Fibroblast of lung (primary cell): ENCODE measurements at regions not wholly inside any gene's neighbourhood (a gene's known extent, or its start where the extent isn't known, plus 50 kb on each side); places are given as distances from the start of the nearest gene placed in this dataset.

Source experiments
- DNase-seq, 2 donors: peaks; one replicate each; pipeline versions ENCODE4 v3.0.0 to v3.0.0-alpha.2; 2010; ENCODE audit warnings: low read depth in 2 of 2
- H2AFZ ChIP-seq: 2 replicates; pipeline ENCODE4 v1.5.1; 2012; ENCODE audit warnings: low read length, control low read depth, inconsistent platforms
- H3K27ac ChIP-seq: 2 replicates; pipeline ENCODE4 v1.5.1; 2011; ENCODE audit warnings: low read length, control low read depth; ENCODE audit not compliant: insufficient read depth
- H3K27me3 ChIP-seq: 2 replicates; pipeline ENCODE4 v1.5.1; 2011; ENCODE audit warnings: mild to moderate bottlenecking, low read length; ENCODE audit not compliant: control insufficient read depth, insufficient read depth
- H3K36me3 ChIP-seq: 2 replicates; pipeline ENCODE4 v1.5.1; 2011; ENCODE audit warnings: low read length; ENCODE audit not compliant: control insufficient read depth, insufficient read depth
- H3K4me1 ChIP-seq: 2 replicates; pipeline ENCODE4 v1.5.1; 2011; ENCODE audit warnings: low read length; ENCODE audit not compliant: control insufficient read depth, insufficient read depth; ENCODE audit errors: extremely low read depth
- H3K4me2 ChIP-seq: 2 replicates; pipeline ENCODE4 v1.5.1; 2011; ENCODE audit warnings: low read length, control low read depth; ENCODE audit not compliant: insufficient read depth; ENCODE audit errors: extremely low read depth
- H3K4me3 ChIP-seq, 4 experiments: fragments of 200-600 bp in 1 of 4; sonication (generic) in 1 of 4; replicated peaks in 1 of 4; 2 replicates each; pipeline ENCODE4 v1.5.1; 2011 to 2016; ENCODE audit warnings: low read length in 4 of 4, low read depth in 3 of 4, mild to moderate bottlenecking in 3 of 4, control low read depth in 2 of 4, inconsistent platforms in 1 of 4, mixed read lengths in 1 of 4; ENCODE audit not compliant: insufficient read depth in 1 of 4; ENCODE audit errors: control extremely low read depth in 1 of 4
- H3K79me2 ChIP-seq: 2 replicates; pipeline ENCODE4 v1.5.1; 2012; ENCODE audit warnings: mild to moderate bottlenecking, low read length, inconsistent platforms; ENCODE audit not compliant: control insufficient read depth, insufficient read depth
- H3K9ac ChIP-seq: 2 replicates; pipeline ENCODE4 v1.5.1; 2011; ENCODE audit warnings: mild to moderate bottlenecking, low read length, control low read depth; ENCODE audit not compliant: insufficient read depth
- H3K9me3 ChIP-seq: 2 replicates; pipeline ENCODE4 v1.5.1; 2012; ENCODE audit warnings: low read depth, low read length; ENCODE audit not compliant: control insufficient read depth, insufficient read depth
- H4K20me1 ChIP-seq: 2 replicates; pipeline ENCODE4 v1.5.1; 2011; ENCODE audit warnings: low read length; ENCODE audit not compliant: control insufficient read depth, insufficient read depth; ENCODE audit errors: extremely low read depth
- CTCF ChIP-seq, 2 donors: IDR thresholded peaks in 1 of 2; conservative IDR thresholded peaks in 1 of 2; 1 replicate in 1 of 2; 2 replicates in 1 of 2; pipeline ENCODE4 v1.5.1; 2011 to 2012; ENCODE audit warnings: low read length in 2 of 2, control low read depth in 1 of 2, inconsistent platforms in 1 of 2, low read depth in 1 of 2, mild to moderate bottlenecking in 1 of 2
- EZH2 ChIP-seq: IDR thresholded peaks from 2 replicates; pipeline ENCODE4 v1.5.1; 2012; ENCODE audit warnings: low read length, control low read depth, mild to moderate bottlenecking; ENCODE audit errors: missing control alignments

GRCh38 chr6:6931071-6932025 is 176.4 kb upstream of the RREB1 start:
- no peaks in the 10 kb centered on the region for H3K27me3 ChIP-seq
- H3K27ac ChIP-seq: no peak overlapping the region
- TF ChIP-seq CTCF (conservative IDR thresholded peaks at IDR 0.05 in 1 of 2, IDR thresholded peaks at IDR 0.05 in 1 of 2; ENCODE audit: low read depth in 1 of 2, low read length in 2 of 2) (no peak), EZH2 (no peak)
- no peaks in the 10 kb centered on the region for H4K20me1 ChIP-seq
- H2AFZ ChIP-seq: no peak overlapping the region
- no peak for DNase-seq
- H3K36me3 ChIP-seq: no peaks in the 10 kb centered on the region
- H3K79me2 ChIP-seq: no peaks in the 10 kb centered on the region
- H3K4me1 ChIP-seq: no peaks in the 10 kb centered on the region
- no peak overlapping the region for H3K9ac ChIP-seq
- H3K4me3 ChIP-seq: no peak overlapping the region
- no peak overlapping the region for H3K4me2 ChIP-seq
- no peaks in the 10 kb centered on the region for H3K9me3 ChIP-seq

GRCh38 chr6:6932341-6932740 is 175.4 kb upstream of the RREB1 start:
- Histone ChIP-seq H3K27ac (no peak overlapping the region), H3K36me3 (no peaks in the 10 kb centered on the region), H2AFZ (no peak overlapping the region), H3K4me2 (no peak overlapping the region), H3K27me3 (no peaks in the 10 kb centered on the region), H4K20me1 (no peaks in the 10 kb centered on the region), H3K4me1 (no peaks in the 10 kb centered on the region), H3K4me3 (no peak overlapping the region), H3K9me3 (no peaks in the 10 kb centered on the region), H3K79me2 (no peaks in the 10 kb centered on the region), H3K9ac (no peak overlapping the region)
- no peak for DNase-seq
- no peak for TF ChIP-seq CTCF (conservative IDR thresholded peaks at IDR 0.05 in 1 of 2, IDR thresholded peaks at IDR 0.05 in 1 of 2; ENCODE audit: low read depth in 1 of 2, low read length in 2 of 2)
- TF ChIP-seq EZH2: no peak

GRCh38 chr6:6932968-6933367 is 174.8 kb upstream of the RREB1 start:
- no peak for DNase-seq
- no peak overlapping the region for H3K4me2 ChIP-seq
- no peak overlapping the region for H3K4me3 ChIP-seq
- no peak overlapping the region for H2AFZ ChIP-seq
- no peaks in the 10 kb centered on the region for H4K20me1 ChIP-seq
- H3K27me3 ChIP-seq: no peaks in the 10 kb centered on the region
- no peak overlapping the region for H3K9ac ChIP-seq
- H3K36me3 ChIP-seq: no peaks in the 10 kb centered on the region
- H3K9me3 ChIP-seq: no peaks in the 10 kb centered on the region
- no peak overlapping the region for H3K27ac ChIP-seq
- no peaks in the 10 kb centered on the region for H3K4me1 ChIP-seq
- TF ChIP-seq EZH2: no peak
- TF ChIP-seq CTCF (conservative IDR thresholded peaks at IDR 0.05 in 1 of 2, IDR thresholded peaks at IDR 0.05 in 1 of 2; ENCODE audit: low read depth in 1 of 2, low read length in 2 of 2): no peak
- no peaks in the 10 kb centered on the region for H3K79me2 ChIP-seq
